ENCODE measurements at regions not wholly inside any gene's neighbourhood (a gene's known extent, or its start where the extent isn't known, plus 50 kb on each side); places are given as distances from the start of the nearest gene placed in this dataset.

- Histone ChIP-seq H3K4me3 (ENCODE audit: low read depth, low read length) (no peak overlapping the region), H3K27me3 (ENCODE audit: control insufficient read depth, insufficient read depth, low read length) (no peaks in the 10 kb centered on the region), H3K36me3 (ENCODE audit: control insufficient read depth, insufficient read depth, low read length) (no peaks in the 10 kb centered on the region)
- TF ChIP-seq, protein P1, sequence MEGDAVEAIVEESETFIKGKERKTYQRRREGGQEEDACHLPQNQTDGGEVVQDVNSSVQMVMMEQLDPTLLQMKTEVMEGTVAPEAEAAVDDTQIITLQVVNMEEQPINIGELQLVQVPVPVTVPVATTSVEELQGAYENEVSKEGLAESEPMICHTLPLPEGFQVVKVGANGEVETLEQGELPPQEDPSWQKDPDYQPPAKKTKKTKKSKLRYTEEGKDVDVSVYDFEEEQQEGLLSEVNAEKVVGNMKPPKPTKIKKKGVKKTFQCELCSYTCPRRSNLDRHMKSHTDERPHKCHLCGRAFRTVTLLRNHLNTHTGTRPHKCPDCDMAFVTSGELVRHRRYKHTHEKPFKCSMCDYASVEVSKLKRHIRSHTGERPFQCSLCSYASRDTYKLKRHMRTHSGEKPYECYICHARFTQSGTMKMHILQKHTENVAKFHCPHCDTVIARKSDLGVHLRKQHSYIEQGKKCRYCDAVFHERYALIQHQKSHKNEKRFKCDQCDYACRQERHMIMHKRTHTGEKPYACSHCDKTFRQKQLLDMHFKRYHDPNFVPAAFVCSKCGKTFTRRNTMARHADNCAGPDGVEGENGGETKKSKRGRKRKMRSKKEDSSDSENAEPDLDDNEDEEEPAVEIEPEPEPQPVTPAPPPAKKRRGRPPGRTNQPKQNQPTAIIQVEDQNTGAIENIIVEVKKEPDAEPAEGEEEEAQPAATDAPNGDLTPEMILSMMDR (IDR thresholded peaks at IDR 0.05; ENCODE audit: insufficient read depth, low read length, poor library complexity, severe bottlenecking), result no peak
- DNase-seq (ENCODE audit: low read depth), result no peak
These were observed 50.3 kb upstream of the TRIB2 start for GRCh38 chr2:12666445-12666844.
